ENCODE measurements at regions not wholly inside any gene's neighbourhood (a gene's known extent, or its start where the extent isn't known, plus 50 kb on each side); places are given as distances from the start of the nearest gene placed in this dataset.

GRCh38 chr18:45423659-45424058 lies 191.6 kb upstream of the SLC14A2 start:
- no peak for DNase-seq
- Histone ChIP-seq H3K9me2 (replicated peaks; ENCODE audit: low read length) (no peaks in the 10 kb centered on the region), H3K4me1 (ENCODE audit: insufficient read depth, low read length) (no peaks in the 10 kb centered on the region), H2AFZ (ENCODE audit: low read length) (no peak overlapping the region), H3F3A (ENCODE audit: low read length, unreplicated experiment) (no peaks in the 10 kb centered on the region), H4K20me1 (ENCODE audit: low read length) (no peaks in the 10 kb centered on the region), H3K36me3 (ENCODE audit: low read depth, low read length) (no peaks in the 10 kb centered on the region), H3K4me3 (ENCODE audit: low read length) (no peak overlapping the region), H3K27ac (ENCODE audit: low read length) (no peak overlapping the region), H3K79me2 (ENCODE audit: low read length) (no peaks in the 10 kb centered on the region), H3K9me3 (ENCODE audit: low read length) (no peaks in the 10 kb centered on the region), H3K9ac (ENCODE audit: low read length) (no peak overlapping the region), H3K4me2 (ENCODE audit: low read length) (no peak overlapping the region), H3K27me3 (ENCODE audit: low read length) (no peaks in the 10 kb centered on the region)
- no TSS peak for BruUV-seq (replicated peaks)
- no peak for ATAC-seq
- ChIA-PET CTCF (no interaction called here), POLR2A (ENCODE audit: unreplicated experiment) (no interaction called here)
- TF ChIP-seq, protein P1, sequence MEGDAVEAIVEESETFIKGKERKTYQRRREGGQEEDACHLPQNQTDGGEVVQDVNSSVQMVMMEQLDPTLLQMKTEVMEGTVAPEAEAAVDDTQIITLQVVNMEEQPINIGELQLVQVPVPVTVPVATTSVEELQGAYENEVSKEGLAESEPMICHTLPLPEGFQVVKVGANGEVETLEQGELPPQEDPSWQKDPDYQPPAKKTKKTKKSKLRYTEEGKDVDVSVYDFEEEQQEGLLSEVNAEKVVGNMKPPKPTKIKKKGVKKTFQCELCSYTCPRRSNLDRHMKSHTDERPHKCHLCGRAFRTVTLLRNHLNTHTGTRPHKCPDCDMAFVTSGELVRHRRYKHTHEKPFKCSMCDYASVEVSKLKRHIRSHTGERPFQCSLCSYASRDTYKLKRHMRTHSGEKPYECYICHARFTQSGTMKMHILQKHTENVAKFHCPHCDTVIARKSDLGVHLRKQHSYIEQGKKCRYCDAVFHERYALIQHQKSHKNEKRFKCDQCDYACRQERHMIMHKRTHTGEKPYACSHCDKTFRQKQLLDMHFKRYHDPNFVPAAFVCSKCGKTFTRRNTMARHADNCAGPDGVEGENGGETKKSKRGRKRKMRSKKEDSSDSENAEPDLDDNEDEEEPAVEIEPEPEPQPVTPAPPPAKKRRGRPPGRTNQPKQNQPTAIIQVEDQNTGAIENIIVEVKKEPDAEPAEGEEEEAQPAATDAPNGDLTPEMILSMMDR (conservative IDR thresholded peaks at IDR 0.05; ENCODE audit: low read depth, low read length): no peak
- no peak for TF ChIP-seq EZH2 (IDR thresholded peaks at IDR 0.05; ENCODE audit: low read length, unreplicated experiment)
- TF ChIP-seq EZH2phosphoT487 (IDR thresholded peaks at IDR 0.05; ENCODE audit: borderline replicate concordance, low read length): no peak
- intact Hi-C loops (cut with micrococcal nuclease): no loop called here

DNA sequence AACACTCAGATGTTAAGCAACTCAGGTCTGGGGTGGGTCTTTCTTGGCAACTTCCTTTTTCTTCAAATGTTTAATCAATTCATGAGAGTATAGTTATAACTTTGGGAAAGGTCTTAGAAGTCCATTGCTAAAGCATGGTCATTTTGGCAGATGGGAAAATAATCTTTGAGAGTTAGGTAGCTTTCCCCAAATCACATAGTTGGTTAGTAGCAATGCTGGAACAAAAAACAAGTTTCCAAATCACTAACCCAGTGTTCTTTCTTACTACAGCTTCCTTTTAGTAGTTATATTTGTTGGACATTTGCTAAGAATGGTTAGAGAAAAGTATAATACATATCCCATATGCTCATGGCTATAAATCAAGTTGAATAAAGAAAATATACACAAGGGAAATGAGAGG lies 185.2 kb upstream of the SLC14A2 start:
- CTCF ChIA-PET: no interaction called here
- Histone ChIP-seq H3K4me3 (ENCODE audit: low read length) (no peak overlapping the region), H2AFZ (ENCODE audit: low read length) (no peak overlapping the region), H3F3A (ENCODE audit: low read length, unreplicated experiment) (no peaks in the 10 kb centered on the region), H3K27me3 (ENCODE audit: low read length) (no peaks in the 10 kb centered on the region), H3K9me3 (ENCODE audit: low read length) (no peaks in the 10 kb centered on the region), H4K20me1 (ENCODE audit: low read length) (no peaks in the 10 kb centered on the region), H3K4me2 (ENCODE audit: low read length) (no peak overlapping the region), H3K36me3 (ENCODE audit: low read depth, low read length) (no peaks in the 10 kb centered on the region), H3K27ac (ENCODE audit: low read length) (no peak overlapping the region), H3K9ac (ENCODE audit: low read length) (no peak overlapping the region), H3K4me1 (ENCODE audit: insufficient read depth, low read length) (no peaks in the 10 kb centered on the region), H3K9me2 (replicated peaks; ENCODE audit: low read length) (no peaks in the 10 kb centered on the region), H3K79me2 (ENCODE audit: low read length) (no peaks in the 10 kb centered on the region)
- no peak for ATAC-seq
- no peak for TF ChIP-seq EZH2phosphoT487 (IDR thresholded peaks at IDR 0.05; ENCODE audit: borderline replicate concordance, low read length)
- TF ChIP-seq, protein P1 (conservative IDR thresholded peaks at IDR 0.05; ENCODE audit: low read depth, low read length): no peak
- no peak for TF ChIP-seq EZH2 (IDR thresholded peaks at IDR 0.05; ENCODE audit: low read length, unreplicated experiment)
- intact Hi-C loops (cut with micrococcal nuclease): no loop called here
- no TSS peak for BruUV-seq (replicated peaks)
- no peak for DNase-seq
- POLR2A ChIA-PET (ENCODE audit: unreplicated experiment): no interaction called here

DNA sequence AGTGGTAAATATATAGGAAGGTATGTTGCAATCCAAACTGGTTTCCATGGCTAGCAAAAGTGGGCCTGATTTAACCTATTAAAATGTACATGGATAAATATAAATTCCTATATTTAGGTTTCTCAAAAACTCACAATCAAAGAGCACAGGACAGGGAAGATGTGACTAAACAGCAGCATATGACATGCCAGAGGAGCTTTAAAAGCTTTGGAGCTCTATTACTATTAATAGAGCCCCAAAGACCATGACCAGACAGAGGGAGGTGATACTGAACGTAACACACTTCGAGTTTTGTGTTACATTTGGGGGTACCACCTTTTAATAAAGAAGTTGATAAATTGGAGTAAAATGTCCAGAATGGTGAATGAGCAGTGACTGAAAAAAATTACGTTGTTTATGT lies 179.5 kb upstream of the SLC14A2 start:
- no peaks in the 10 kb centered on the region for H3K9me2 ChIP-seq (replicated peaks; ENCODE audit: low read length)
- intact Hi-C loops (cut with micrococcal nuclease): no loop called here
- BruUV-seq (replicated peaks): no TSS peak

More for the DNA sequence above, 179.5 kb upstream of the SLC14A2 start:
- no peak overlapping the region for H2AFZ ChIP-seq (ENCODE audit: low read length)
- no peaks in the 10 kb centered on the region for H4K20me1 ChIP-seq (ENCODE audit: low read length)
- POLR2A ChIA-PET (ENCODE audit: unreplicated experiment): no interaction called here
- H3K9me3 ChIP-seq (ENCODE audit: low read length): no peaks in the 10 kb centered on the region
- no peaks in the 10 kb centered on the region for H3K27me3 ChIP-seq (ENCODE audit: low read length)
- no peak overlapping the region for H3K27ac ChIP-seq (ENCODE audit: low read length)
- H3K4me2 ChIP-seq (ENCODE audit: low read length): no peak overlapping the region
- ATAC-seq (no peak), DNase-seq (no peak)
- H3K36me3 ChIP-seq (ENCODE audit: low read depth, low read length): no peaks in the 10 kb centered on the region
- no peak overlapping the region for H3K9ac ChIP-seq (ENCODE audit: low read length)
- CTCF ChIA-PET: no interaction called here
- no peaks in the 10 kb centered on the region for H3K79me2 ChIP-seq (ENCODE audit: low read length)
- TF ChIP-seq EZH2phosphoT487 (IDR thresholded peaks at IDR 0.05; ENCODE audit: borderline replicate concordance, low read length): no peak
- TF ChIP-seq, protein P1 (conservative IDR thresholded peaks at IDR 0.05; ENCODE audit: low read depth, low read length): no peak
- TF ChIP-seq EZH2 (IDR thresholded peaks at IDR 0.05; ENCODE audit: low read length, unreplicated experiment): no peak
- H3K4me1 ChIP-seq (ENCODE audit: insufficient read depth, low read length): no peaks in the 10 kb centered on the region
- H3K4me3 ChIP-seq (ENCODE audit: low read length): no peak overlapping the region
- no peaks in the 10 kb centered on the region for H3F3A ChIP-seq (ENCODE audit: low read length, unreplicated experiment)

All from PC-3 (cell line).